Esophagus squamous epithelium (tissue), 5 donors: ENCODE measurements at regions not wholly inside any gene's neighbourhood (a gene's known extent, or its start where the extent isn't known, plus 50 kb on each side); places are given as distances from the start of the nearest gene placed in this dataset.

Source experiments
- DNase-seq: peaks from one replicate; lab custom pipeline; 2025; lab: John Stamatoyannopoulos, UW
- H3K27ac ChIP-seq, 4 donors: fragments of 200-600 bp; sonication (generic); one replicate each; pipeline ENCODE4 v1.5.1; 2016 to 2019; ENCODE audit warnings: mild to moderate bottlenecking in 1 of 4
- H3K27me3 ChIP-seq, 4 donors: fragments of 200-600 bp; sonication (generic); 1 replicate in 3 of 4; 2 replicates in 1 of 4; pipeline versions ENCODE4 v1.5.1 to v1.6.0; 2017 to 2021; ENCODE audit warnings: antibody characterized with exemption in 1 of 4
- H3K36me3 ChIP-seq, 3 donors: fragments of 200-600 bp; sonication (generic); one replicate each; pipeline ENCODE4 v1.5.1; 2016 to 2019
- H3K4me1 ChIP-seq, 3 donors: fragments of 200-600 bp; sonication (generic); one replicate each; pipeline ENCODE4 v1.5.1; 2017 to 2019
- H3K4me3 ChIP-seq, 4 donors: fragments of 200-600 bp; sonication (generic); 1 replicate in 3 of 4; 2 replicates in 1 of 4; pipeline ENCODE4 v1.5.1; 2016 to 2019; ENCODE audit warnings: mild to moderate bottlenecking in 2 of 4, moderate library complexity in 1 of 4
- H3K9me3 ChIP-seq, 3 donors: fragments of 200-600 bp; sonication (generic); one replicate each; pipeline ENCODE4 v1.5.1; 2016 to 2019
- CTCF ChIP-seq, 6 experiments: fragments of 450-650 bp in 4 of 6; fragments of 200-600 bp in 2 of 6; sonication (generic) in 2 of 6; IDR thresholded peaks; one replicate each; pipeline ENCODE4 v1.5.1; 2016 to 2019; ENCODE audit warnings: antibody characterized with exemption in 6 of 6, mild to moderate bottlenecking in 4 of 6, moderate library complexity in 4 of 6
- POLR2A ChIP-seq, 4 donors: fragments of 450-650 bp; IDR thresholded peaks; one replicate each; pipeline ENCODE4 v1.6.1; 2017; ENCODE audit warnings: antibody characterized with exemption in 4 of 4, mild to moderate bottlenecking in 4 of 4, moderate library complexity in 3 of 4
- WGBS, 2 donors: methylation state at CpG; one replicate each; pipeline ENCODE4 v1.1.5; 2018; 5-methylcytosine and 5-hydroxymethylcytosine counted together
- intact Hi-C: fragments of 100-400 bp; cut with DNase I; formaldehyde crosslinking; loops from one replicate; pipeline ENCODE4 v1.15.0; 2022
- donor health status: DM: yes; HTN: yes; CAD: no.

GRCh38 chr6:16828058-16828457 is 66.8 kb upstream of the ATXN1 start:
- no peak overlapping the region for H3K27ac ChIP-seq
- no peaks in the 10 kb centered on the region for H3K9me3 ChIP-seq
- TF ChIP-seq CTCF (IDR thresholded peaks at IDR 0.05) = no peak
- no peaks in the 10 kb centered on the region for H3K4me1 ChIP-seq
- no peak for DNase-seq
- H3K4me3 ChIP-seq = no peak overlapping the region
- no peaks in the 10 kb centered on the region for H3K36me3 ChIP-seq
- 73 to 88% methylated on average over 2 of the region's 2 CpGs for WGBS, 2 donors
- intact Hi-C loops = no loop called here
- H3K27me3 ChIP-seq = no peaks in the 10 kb centered on the region

GRCh38 chr6:16827627-16828026 is 66.4 kb upstream of the ATXN1 start:
- no peaks in the 10 kb centered on the region for H3K9me3 ChIP-seq
- 63 to 73% methylated on average over 2 of the region's 2 CpGs for WGBS, 2 donors
- no peak for DNase-seq
- no peak overlapping the region for H3K4me3 ChIP-seq
- no peaks in the 10 kb centered on the region for H3K27me3 ChIP-seq
- intact Hi-C loops = no loop called here
- no peaks in the 10 kb centered on the region for H3K4me1 ChIP-seq
- TF ChIP-seq POLR2A (IDR thresholded peaks at IDR 0.05) (no peak), CTCF (IDR thresholded peaks at IDR 0.05) (no peak)
- H3K27ac ChIP-seq = no peak overlapping the region
- no peaks in the 10 kb centered on the region for H3K36me3 ChIP-seq

- 91 to 95% methylated on average over 6 of the region's 6 CpGs for WGBS, 2 donors
- intact Hi-C loops = no loop called here
- no peak overlapping the region for H3K4me3 ChIP-seq
Measured at GRCh38 chr6:16825784-16826183, 64.5 kb upstream of the ATXN1 start.

GRCh38 chr6:16824845-16825685 is 63.8 kb upstream of the ATXN1 start:
- Histone ChIP-seq H3K9me3 (no peaks in the 10 kb centered on the region), H3K4me3 (no peak overlapping the region), H3K27ac (no peak overlapping the region), H3K27me3 (no peaks in the 10 kb centered on the region), H3K36me3 (no peaks in the 10 kb centered on the region), H3K4me1 (no peaks in the 10 kb centered on the region)
- TF ChIP-seq CTCF (IDR thresholded peaks at IDR 0.05) (no peak), POLR2A (IDR thresholded peaks at IDR 0.05) (no peak)
- intact Hi-C loops = no loop called here
- WGBS, 2 donors = 57 to 80% methylated on average over 10 of the region's 10 CpGs
- no peak for DNase-seq

More at GRCh38 chr6:16825784-16826183, 64.5 kb upstream of the ATXN1 start:
- no peaks in the 10 kb centered on the region for H3K9me3 ChIP-seq
- H3K27ac ChIP-seq = no peak overlapping the region
- no peaks in the 10 kb centered on the region for H3K36me3 ChIP-seq
- no peak for TF ChIP-seq POLR2A (IDR thresholded peaks at IDR 0.05)
- no peak for TF ChIP-seq CTCF (IDR thresholded peaks at IDR 0.05)
- no peaks in the 10 kb centered on the region for H3K4me1 ChIP-seq
- no peaks in the 10 kb centered on the region for H3K27me3 ChIP-seq
- DNase-seq = no peak

GRCh38 chr6:16823718-16824352 is 62.6 kb upstream of the ATXN1 start:
- no peaks in the 10 kb centered on the region for H3K27me3 ChIP-seq
- no peaks in the 10 kb centered on the region for H3K36me3 ChIP-seq
- no peak overlapping the region for H3K27ac ChIP-seq
- no peak for TF ChIP-seq POLR2A (IDR thresholded peaks at IDR 0.05)
- TF ChIP-seq CTCF (IDR thresholded peaks at IDR 0.05) = no peak
- WGBS, 2 donors = 89 to 92% methylated on average over 2 of the region's 2 CpGs
- intact Hi-C loops = no loop called here
- no peaks in the 10 kb centered on the region for H3K9me3 ChIP-seq
- H3K4me1 ChIP-seq = no peaks in the 10 kb centered on the region
- DNase-seq = no peak
- H3K4me3 ChIP-seq = no peak overlapping the region
